ENCODE measurements at regions not wholly inside any gene's neighbourhood (a gene's known extent, or its start where the extent isn't known, plus 50 kb on each side); places are given as distances from the start of the nearest gene placed in this dataset.

GRCh38 chr2:175567435-175568061 is 386.0 kb upstream of the ATP5MC3 start:
- DNase-seq (ENCODE audit: low read depth in 3 of 3), result no peak

- DNase-seq (ENCODE audit: low read depth in 3 of 3), result no peak
Measured at GRCh38 chr2:175560521-175561169, 379.1 kb upstream of the ATP5MC3 start.

- no peak for DNase-seq (ENCODE audit: low read depth in 3 of 3)
Measured at GRCh38 chr2:175559613-175560012, 378.1 kb upstream of the ATP5MC3 start.

- DNase-seq (ENCODE audit: low read depth in 3 of 3), result no peak
Measured at GRCh38 chr2:175557810-175558377, 376.4 kb upstream of the ATP5MC3 start.

- DNase-seq (ENCODE audit: low read depth in 3 of 3), result no peak
Measured at GRCh38 chr2:175553910-175554309, 372.4 kb upstream of the ATP5MC3 start.

- no peak for DNase-seq (ENCODE audit: low read depth in 3 of 3)
Measured at GRCh38 chr2:175552902-175553301, 371.4 kb upstream of the ATP5MC3 start.

GRCh38 chr2:175540421-175540820 is 358.9 kb upstream of the ATP5MC3 start:
- no peak for DNase-seq (ENCODE audit: low read depth in 3 of 3)

GRCh38 chr2:175539122-175539521 is 357.6 kb upstream of the ATP5MC3 start:
- DNase-seq (ENCODE audit: low read depth in 3 of 3), result no peak

- DNase-seq (ENCODE audit: low read depth in 3 of 3), result no peak
Measured at GRCh38 chr2:175536059-175536458, 354.5 kb upstream of the ATP5MC3 start.

GRCh38 chr2:175535631-175536030 is 354.1 kb upstream of the ATP5MC3 start:
- no peak for DNase-seq (ENCODE audit: low read depth in 3 of 3)

GRCh38 chr2:175525975-175526374 is 344.5 kb upstream of the ATP5MC3 start:
- no peak for DNase-seq (ENCODE audit: low read depth in 3 of 3)

- DNase-seq (ENCODE audit: low read depth in 3 of 3), result no peak
Measured at GRCh38 chr2:175523001-175523400, 341.5 kb upstream of the ATP5MC3 start.

GRCh38 chr2:175518206-175518605 is 336.7 kb upstream of the ATP5MC3 start:
- no peak for DNase-seq (ENCODE audit: low read depth in 3 of 3)

- no peak for DNase-seq (ENCODE audit: low read depth in 3 of 3)
Measured at GRCh38 chr2:175516555-175516954, 335.0 kb upstream of the ATP5MC3 start.

GRCh38 chr2:175500255-175500654 is 318.7 kb upstream of the ATP5MC3 start:
- no peak for DNase-seq (ENCODE audit: low read depth in 3 of 3)

- DNase-seq (ENCODE audit: low read depth in 3 of 3), result no peak
Measured at GRCh38 chr2:175490360-175490791, 308.9 kb upstream of the ATP5MC3 start.

- DNase-seq (ENCODE audit: low read depth in 3 of 3), result no peak
Measured at GRCh38 chr2:175478096-175478768, 296.7 kb upstream of the ATP5MC3 start.

GRCh38 chr2:175476948-175477347 is 295.4 kb upstream of the ATP5MC3 start:
- no peak for DNase-seq (ENCODE audit: low read depth in 3 of 3)

- DNase-seq (ENCODE audit: low read depth in 3 of 3), result no peak
Measured at GRCh38 chr2:175476374-175476773, 294.9 kb upstream of the ATP5MC3 start.

- no peak for DNase-seq (ENCODE audit: low read depth in 3 of 3)
Measured at GRCh38 chr2:175475130-175475529, 293.6 kb upstream of the ATP5MC3 start.

GRCh38 chr2:175468431-175469098 is 287.1 kb upstream of the ATP5MC3 start:
- DNase-seq (ENCODE audit: low read depth in 3 of 3), result no peak

GRCh38 chr2:175465101-175465500 is 283.6 kb upstream of the ATP5MC3 start:
- DNase-seq (ENCODE audit: low read depth in 3 of 3), result no peak
